ENCODE measurements at regions not wholly inside any gene's neighbourhood (a gene's known extent, or its start where the extent isn't known, plus 50 kb on each side); places are given as distances from the start of the nearest gene placed in this dataset.

GRCh38 chr21:17406202-17406601 lies 106.6 kb upstream of the CXADR start:
- no peak for TF ChIP-seq CTCF (IDR thresholded peaks at IDR 0.05; ENCODE audit: low read depth, low read length)
- Histone ChIP-seq H3K9me3 (ENCODE audit: severe bottlenecking) (no peaks in the 10 kb centered on the region), H3K27me3 (ENCODE audit: insufficient read depth, low read depth, severe bottlenecking) (no peaks in the 10 kb centered on the region), H3K36me3 (no peaks in the 10 kb centered on the region), H3K4me3 (ENCODE audit: low read depth, low read length) (no peak overlapping the region), H3K27ac (no peak overlapping the region)
- DNase-seq: no peak

GRCh38 chr21:17414766-17415165 lies 98.1 kb upstream of the CXADR start:
- Histone ChIP-seq H3K36me3 (no peaks in the 10 kb centered on the region), H3K27ac (no peak overlapping the region), H3K9me3 (ENCODE audit: severe bottlenecking) (no peaks in the 10 kb centered on the region), H3K27me3 (ENCODE audit: insufficient read depth, low read depth, severe bottlenecking) (no peaks in the 10 kb centered on the region), H3K4me3 (ENCODE audit: low read depth, low read length) (no peak overlapping the region)
- DNase-seq: no peak
- no peak for TF ChIP-seq CTCF (IDR thresholded peaks at IDR 0.05; ENCODE audit: low read depth, low read length)

- no peaks in the 10 kb centered on the region for H3K27me3 ChIP-seq (ENCODE audit: insufficient read depth, low read depth, severe bottlenecking)
- DNase-seq: no peak
- TF ChIP-seq CTCF (IDR thresholded peaks at IDR 0.05; ENCODE audit: low read depth, low read length): no peak
Measured at GRCh38 chr21:17416139-17416538, 96.7 kb upstream of the CXADR start.

GRCh38 chr21:17422931-17423330 lies 89.9 kb upstream of the CXADR start:
- H3K4me3 ChIP-seq (ENCODE audit: low read depth, low read length): no peak overlapping the region
- DNase-seq: no peak
- no peak for TF ChIP-seq CTCF (IDR thresholded peaks at IDR 0.05; ENCODE audit: low read depth, low read length)
- no peaks in the 10 kb centered on the region for H3K27me3 ChIP-seq (ENCODE audit: insufficient read depth, low read depth, severe bottlenecking)
- no peaks in the 10 kb centered on the region for H3K36me3 ChIP-seq
- H3K9me3 ChIP-seq (ENCODE audit: severe bottlenecking): no peaks in the 10 kb centered on the region
- H3K27ac ChIP-seq: no peak overlapping the region

More at GRCh38 chr21:17416139-17416538, 96.7 kb upstream of the CXADR start:
- H3K9me3 ChIP-seq (ENCODE audit: severe bottlenecking): no peaks in the 10 kb centered on the region
- H3K27ac ChIP-seq: no peak overlapping the region
- H3K36me3 ChIP-seq: no peaks in the 10 kb centered on the region
- H3K4me3 ChIP-seq (ENCODE audit: low read depth, low read length): no peak overlapping the region

GRCh38 chr21:17427157-17427556 lies 85.7 kb upstream of the CXADR start:
- Histone ChIP-seq H3K4me3 (ENCODE audit: low read depth, low read length) (no peak overlapping the region), H3K27me3 (ENCODE audit: insufficient read depth, low read depth, severe bottlenecking) (no peaks in the 10 kb centered on the region), H3K9me3 (ENCODE audit: severe bottlenecking) (no peaks in the 10 kb centered on the region), H3K36me3 (no peaks in the 10 kb centered on the region), H3K27ac (no peak overlapping the region)
- no peak for DNase-seq
- no peak for TF ChIP-seq CTCF (IDR thresholded peaks at IDR 0.05; ENCODE audit: low read depth, low read length)

GRCh38 chr21:17427831-17428483 lies 84.9 kb upstream of the CXADR start:
- Histone ChIP-seq H3K4me3 (ENCODE audit: low read depth, low read length) (no peak overlapping the region), H3K27ac (no peak overlapping the region), H3K36me3 (no peaks in the 10 kb centered on the region), H3K27me3 (ENCODE audit: insufficient read depth, low read depth, severe bottlenecking) (no peaks in the 10 kb centered on the region), H3K9me3 (ENCODE audit: severe bottlenecking) (no peaks in the 10 kb centered on the region)
- no peak for DNase-seq
- TF ChIP-seq CTCF (IDR thresholded peaks at IDR 0.05; ENCODE audit: low read depth, low read length): no peak
